Lung (tissue), 11 donors: ENCODE measurements at regions not wholly inside any gene's neighbourhood (a gene's known extent, or its start where the extent isn't known, plus 50 kb on each side); places are given as distances from the start of the nearest gene placed in this dataset.
A peak's percentile ranks its signal among the peaks of the same experiment; 100 is the strongest.

Experiments used
- ATAC-seq: fragments of 200-7000 bp; cut with Tn5 transposase; one replicate; pipeline ENCODE4 v1.9.1; 2020; ENCODE audit warnings: moderate number of reproducible peaks; ENCODE audit not compliant: insufficient read depth, low FRiP score
- DNase-seq, 3 donors: peaks; one replicate each; pipeline ENCODE4 v3.0.0-alpha.2; 2013 to 2017
- H3K27ac ChIP-seq, 2 donors: one replicate each; pipeline ENCODE4 v1.5.1; 2013; ENCODE audit warnings: mild to moderate bottlenecking in 2 of 2, moderate library complexity in 2 of 2, control low read depth in 1 of 2, inconsistent platforms in 1 of 2, low read depth in 1 of 2, low read length in 1 of 2
- H3K27me3 ChIP-seq, 3 donors: one replicate each; pipeline ENCODE4 v1.5.1; 2013; ENCODE audit warnings: low read length in 2 of 3; ENCODE audit not compliant: control insufficient read depth in 3 of 3, insufficient read depth in 3 of 3
- H3K36me3 ChIP-seq, 4 donors: one replicate each; pipeline ENCODE4 v1.5.1; 2013; ENCODE audit warnings: low read length in 4 of 4, mild to moderate bottlenecking in 1 of 4, moderate library complexity in 1 of 4; ENCODE audit not compliant: control insufficient read depth in 4 of 4, insufficient read depth in 4 of 4
- H3K4me1 ChIP-seq, 5 donors: one replicate each; pipeline ENCODE4 v1.5.1; 2013; ENCODE audit warnings: low read length in 5 of 5, mild to moderate bottlenecking in 2 of 5, moderate library complexity in 1 of 5; ENCODE audit not compliant: control insufficient read depth in 5 of 5, insufficient read depth in 5 of 5
- H3K4me3 ChIP-seq: one replicate; pipeline ENCODE4 v1.5.1; 2013; ENCODE audit warnings: mild to moderate bottlenecking, control low read depth, moderate library complexity
- H3K9ac ChIP-seq, 2 donors: one replicate each; pipeline ENCODE4 v1.5.1; 2013; ENCODE audit warnings: low read length in 2 of 2, control low read depth in 1 of 2; ENCODE audit not compliant: insufficient read depth in 1 of 2
- H3K9me3 ChIP-seq, 4 donors: one replicate each; pipeline ENCODE4 v1.5.1; 2013; ENCODE audit warnings: low read length in 3 of 4, mild to moderate bottlenecking in 1 of 4, moderate library complexity in 1 of 4; ENCODE audit not compliant: control insufficient read depth in 4 of 4, insufficient read depth in 3 of 4
- WGBS, 2 donors: extraction: QIAGEN DNeasy Blood & Tissue Kit; methylation state at CpG; one replicate each; pipeline ENCODE4 v1.1.7; 2013; 5-methylcytosine and 5-hydroxymethylcytosine counted together
- TF ChIP-seq, protein P1 (sequence below): IDR thresholded peaks from 2 replicates; pipeline ENCODE4 v1.5.1; 2012; ENCODE audit warnings: mild to moderate bottlenecking; ENCODE audit errors: control extremely low read depth, extremely low read depth
- donor health status: control.
- donor health status: control.
- donor health status: Bipolar disorder and iron deficiency.
- donor health status: healthy.
- donor health status: DM: yes; HTN: yes; CAD: no.

GRCh38 chr22:40112595-40112994, 65.1 kb upstream of the TNRC6B start:
- WGBS, 2 donors: 82 to 87% methylated on average over 3 of the region's 3 CpGs
- no peak overlapping the region for H3K27ac ChIP-seq
- no peaks in the 10 kb centered on the region for H3K27me3 ChIP-seq
- DNase-seq (no peak), ATAC-seq (no peak)
- H3K9ac ChIP-seq: no peak overlapping the region
- TF ChIP-seq, protein P1, sequence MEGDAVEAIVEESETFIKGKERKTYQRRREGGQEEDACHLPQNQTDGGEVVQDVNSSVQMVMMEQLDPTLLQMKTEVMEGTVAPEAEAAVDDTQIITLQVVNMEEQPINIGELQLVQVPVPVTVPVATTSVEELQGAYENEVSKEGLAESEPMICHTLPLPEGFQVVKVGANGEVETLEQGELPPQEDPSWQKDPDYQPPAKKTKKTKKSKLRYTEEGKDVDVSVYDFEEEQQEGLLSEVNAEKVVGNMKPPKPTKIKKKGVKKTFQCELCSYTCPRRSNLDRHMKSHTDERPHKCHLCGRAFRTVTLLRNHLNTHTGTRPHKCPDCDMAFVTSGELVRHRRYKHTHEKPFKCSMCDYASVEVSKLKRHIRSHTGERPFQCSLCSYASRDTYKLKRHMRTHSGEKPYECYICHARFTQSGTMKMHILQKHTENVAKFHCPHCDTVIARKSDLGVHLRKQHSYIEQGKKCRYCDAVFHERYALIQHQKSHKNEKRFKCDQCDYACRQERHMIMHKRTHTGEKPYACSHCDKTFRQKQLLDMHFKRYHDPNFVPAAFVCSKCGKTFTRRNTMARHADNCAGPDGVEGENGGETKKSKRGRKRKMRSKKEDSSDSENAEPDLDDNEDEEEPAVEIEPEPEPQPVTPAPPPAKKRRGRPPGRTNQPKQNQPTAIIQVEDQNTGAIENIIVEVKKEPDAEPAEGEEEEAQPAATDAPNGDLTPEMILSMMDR: no peak
- peaks cover 0 to 2% (median 0%) of the 10 kb centered on the region in 4 donors for H3K36me3 ChIP-seq
- no peak overlapping the region for H3K4me3 ChIP-seq
- H3K4me1 ChIP-seq: peaks cover 0 to 19% (median 12%) of the 10 kb centered on the region in 5 donors
- peaks cover 0 to 1% (median 0%) of the 10 kb centered on the region in 4 donors for H3K9me3 ChIP-seq

- peaks cover 0 to 1% (median 0%) of the 10 kb centered on the region in 4 donors for H3K9me3 ChIP-seq
- no peaks in the 10 kb centered on the region for H3K27me3 ChIP-seq
- 89 to 96% methylated on average over 2 of the region's 2 CpGs for WGBS, 2 donors
- peaks cover 0 to 2% (median under 1%) of the 10 kb centered on the region in 4 donors for H3K36me3 ChIP-seq
- DNase-seq (peak in 1 of 3 donors; percentile 31), ATAC-seq (no peak)
- H3K4me1 ChIP-seq: peaks cover 0 to 12% (median 4%) of the 10 kb centered on the region in 5 donors
- H3K9ac ChIP-seq: no peak overlapping the region
- H3K4me3 ChIP-seq: no peak overlapping the region
- TF ChIP-seq, protein P1: no peak
- H3K27ac ChIP-seq: no peak overlapping the region
Measured at GRCh38 chr22:40113696-40114095, 64.0 kb upstream of the TNRC6B start.

- Histone ChIP-seq H3K9me3 (peaks cover 0 to 1% (median 0%) of the 10 kb centered on the region in 4 donors), H3K36me3 (peaks cover 0 to 4% (median under 1%) of the 10 kb centered on the region in 4 donors), H3K4me1 (peaks cover 0 to 12% (median 4%) of the 10 kb centered on the region in 5 donors), H3K27ac (no peak overlapping the region), H3K4me3 (no peak overlapping the region), H3K27me3 (no peaks in the 10 kb centered on the region), H3K9ac (no peak overlapping the region)
- TF ChIP-seq, protein P1: no peak
- WGBS, 2 donors: 77 to 87% methylated on average over 6 of the region's 6 CpGs
- DNase-seq (no peak), ATAC-seq (no peak)
Measured at GRCh38 chr22:40114411-40114810, 63.3 kb upstream of the TNRC6B start.

GRCh38 chr22:40116496-40117200, 61.1 kb upstream of the TNRC6B start:
- peaks cover 0 to 12% (median 4%) of the 10 kb centered on the region in 5 donors for H3K4me1 ChIP-seq
- no peak for ATAC-seq
- no peak for DNase-seq

More at GRCh38 chr22:40116496-40117200, 61.1 kb upstream of the TNRC6B start:
- 81 to 84% methylated on average over 4 of the region's 4 CpGs for WGBS, 2 donors
- no peaks in the 10 kb centered on the region for H3K9me3 ChIP-seq
- no peak overlapping the region for H3K4me3 ChIP-seq
- TF ChIP-seq, protein P1: no peak
- H3K27ac ChIP-seq: no peak overlapping the region
- no peaks in the 10 kb centered on the region for H3K27me3 ChIP-seq
- peaks cover 0 to 6% (median 3%) of the 10 kb centered on the region in 4 donors for H3K36me3 ChIP-seq
- no peak overlapping the region for H3K9ac ChIP-seq
